EH (cell line): ENCODE measurements at regions not wholly inside any gene's neighbourhood (a gene's known extent, or its start where the extent isn't known, plus 50 kb on each side); places are given as distances from the start of the nearest gene placed in this dataset.
"Not testable (repeated sequence)": the region's sequence is repeated elsewhere in the genome, so short reads cannot be mapped to it uniquely, and the experiment has no call there.

Experiments
- DNase-seq: peaks from one replicate; pipeline ENCODE4 v3.0.0-alpha.2; 2015; ENCODE audit warnings: low read depth

- DNase-seq, result no peak
Measured at GRCh38 chr2:16186661-16187481, 246.5 kb downstream of the MYCN start.

- DNase-seq, result no peak
Measured at GRCh38 chr2:16185801-16186272, 245.5 kb downstream of the MYCN start.

GRCh38 chr2:16184945-16185660 lies 244.8 kb downstream of the MYCN start:
- no peak for DNase-seq

- no peak for DNase-seq
Measured at GRCh38 chr2:16184341-16184890, 244.1 kb downstream of the MYCN start.

- DNase-seq, result no peak
Measured at GRCh38 chr2:16183345-16183744, 243.0 kb downstream of the MYCN start.

- no peak for DNase-seq
Measured at GRCh38 chr2:16182841-16183240, 242.5 kb downstream of the MYCN start.

- not testable (repeated sequence) for DNase-seq
Measured at GRCh38 chr2:16182311-16182815, 242.0 kb downstream of the MYCN start.

GRCh38 chr2:16181741-16182090 lies 241.4 kb downstream of the MYCN start:
- DNase-seq, result no peak

- no peak for DNase-seq
Measured at GRCh38 chr2:16181062-16181740, 240.9 kb downstream of the MYCN start.

- DNase-seq, result no peak
Measured at GRCh38 chr2:16180631-16181030, 240.3 kb downstream of the MYCN start.

- no peak for DNase-seq
Measured at GRCh38 chr2:16179701-16180416, 239.5 kb downstream of the MYCN start.

GRCh38 chr2:16178551-16179130 lies 238.3 kb downstream of the MYCN start:
- no peak for DNase-seq

GRCh38 chr2:16177671-16178180 lies 237.4 kb downstream of the MYCN start:
- no peak for DNase-seq

GRCh38 chr2:16176971-16177480 lies 236.7 kb downstream of the MYCN start:
- DNase-seq, result no peak

GRCh38 chr2:16175247-16175825 lies 235.0 kb downstream of the MYCN start:
- no peak for DNase-seq

- no peak for DNase-seq
Measured at GRCh38 chr2:16174693-16175045, 234.3 kb downstream of the MYCN start.

GRCh38 chr2:16173893-16174692 lies 233.7 kb downstream of the MYCN start:
- no peak for DNase-seq

- no peak for DNase-seq
Measured at GRCh38 chr2:16172324-16173175, 232.2 kb downstream of the MYCN start.

- no peak for DNase-seq
Measured at GRCh38 chr2:16171425-16171920, 231.1 kb downstream of the MYCN start.
